ENCODE measurements at regions not wholly inside any gene's neighbourhood (a gene's known extent, or its start where the extent isn't known, plus 50 kb on each side); places are given as distances from the start of the nearest gene placed in this dataset.

GRCh38 chrX:25156832-25157231 lies 141.1 kb upstream of the ARX start:
- no peak overlapping the region for H3K4me3 ChIP-seq (ENCODE audit: low read depth, low read length)
- DNase-seq (ENCODE audit: low read depth): no peak
- no peak for TF ChIP-seq CTCF (IDR thresholded peaks at IDR 0.05; ENCODE audit: control insufficient read depth, extremely low read depth, insufficient read depth)

GRCh38 chrX:25156323-25156722 lies 140.6 kb upstream of the ARX start:
- DNase-seq (ENCODE audit: low read depth): no peak
- H3K4me3 ChIP-seq (ENCODE audit: low read depth, low read length): no peak overlapping the region
- TF ChIP-seq CTCF (IDR thresholded peaks at IDR 0.05; ENCODE audit: control insufficient read depth, extremely low read depth, insufficient read depth): no peak

GRCh38 chrX:25154168-25154567 lies 138.4 kb upstream of the ARX start:
- H3K4me3 ChIP-seq (ENCODE audit: low read depth, low read length): no peak overlapping the region
- TF ChIP-seq CTCF (IDR thresholded peaks at IDR 0.05; ENCODE audit: control insufficient read depth, extremely low read depth, insufficient read depth): no peak
- no peak for DNase-seq (ENCODE audit: low read depth)

GRCh38 chrX:25151749-25152148 lies 136.0 kb upstream of the ARX start:
- H3K4me3 ChIP-seq (ENCODE audit: low read depth, low read length): no peak overlapping the region
- DNase-seq (ENCODE audit: low read depth): no peak
- TF ChIP-seq CTCF (IDR thresholded peaks at IDR 0.05; ENCODE audit: control insufficient read depth, extremely low read depth, insufficient read depth): no peak

- H3K4me3 ChIP-seq (ENCODE audit: low read depth, low read length): no peak overlapping the region
- no peak for DNase-seq (ENCODE audit: low read depth)
- TF ChIP-seq CTCF (IDR thresholded peaks at IDR 0.05; ENCODE audit: control insufficient read depth, extremely low read depth, insufficient read depth): peak; percentile 61
Observed at GRCh38 chrX:25144043-25144940, 128.5 kb upstream of the ARX start.

GRCh38 chrX:25143596-25143995 lies 127.8 kb upstream of the ARX start:
- no peak for TF ChIP-seq CTCF (IDR thresholded peaks at IDR 0.05; ENCODE audit: control insufficient read depth, extremely low read depth, insufficient read depth)
- no peak for DNase-seq (ENCODE audit: low read depth)
- no peak overlapping the region for H3K4me3 ChIP-seq (ENCODE audit: low read depth, low read length)

- no peak for DNase-seq (ENCODE audit: low read depth)
- H3K4me3 ChIP-seq (ENCODE audit: low read depth, low read length): no peak overlapping the region
- no peak for TF ChIP-seq CTCF (IDR thresholded peaks at IDR 0.05; ENCODE audit: control insufficient read depth, extremely low read depth, insufficient read depth)
Observed at GRCh38 chrX:25141684-25142083, 125.9 kb upstream of the ARX start.

Measured in LNCaP clone FGC (cell line).